ENCODE measurements at regions not wholly inside any gene's neighbourhood (a gene's known extent, or its start where the extent isn't known, plus 50 kb on each side); places are given as distances from the start of the nearest gene placed in this dataset.

DNA sequence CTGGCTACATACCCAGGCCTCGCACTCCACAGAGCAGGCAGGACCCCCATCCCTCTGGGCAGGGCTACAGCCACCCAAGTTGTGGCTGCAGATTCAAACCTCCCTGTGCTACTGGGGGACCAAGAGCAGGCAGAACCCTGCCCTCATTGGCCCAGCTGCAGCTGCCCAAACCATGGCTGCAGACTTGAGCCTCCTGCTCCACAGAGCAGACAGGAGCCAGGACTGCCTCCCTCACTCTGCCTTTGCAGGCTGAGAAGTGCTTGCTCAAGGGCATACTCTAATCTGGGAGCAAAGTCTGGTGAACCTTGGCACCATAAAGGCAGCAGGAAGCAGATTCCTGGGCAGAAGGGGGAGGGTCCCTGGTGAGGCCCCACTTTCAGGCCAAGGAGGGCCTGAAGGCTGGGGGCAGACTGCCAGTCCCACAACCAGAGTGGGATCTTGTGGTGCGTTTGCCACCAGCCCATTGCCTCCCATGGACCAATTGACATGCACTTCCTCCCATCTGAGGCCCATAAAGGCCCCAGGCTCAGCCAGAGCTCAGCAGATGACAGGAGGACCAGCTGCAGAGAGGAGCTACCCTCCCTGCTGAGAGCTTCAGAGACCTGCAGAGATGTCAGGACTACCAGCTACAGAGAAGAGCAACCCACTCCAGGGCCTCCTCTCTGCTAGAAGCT lies 64.2 kb upstream of the EPHA6 start:
- WGBS, 2 donors, result 33% methylated on average over 1 of the region's 2 CpGs; no CpG with 5 or more reads in 1 of the 2 donors

DNA sequence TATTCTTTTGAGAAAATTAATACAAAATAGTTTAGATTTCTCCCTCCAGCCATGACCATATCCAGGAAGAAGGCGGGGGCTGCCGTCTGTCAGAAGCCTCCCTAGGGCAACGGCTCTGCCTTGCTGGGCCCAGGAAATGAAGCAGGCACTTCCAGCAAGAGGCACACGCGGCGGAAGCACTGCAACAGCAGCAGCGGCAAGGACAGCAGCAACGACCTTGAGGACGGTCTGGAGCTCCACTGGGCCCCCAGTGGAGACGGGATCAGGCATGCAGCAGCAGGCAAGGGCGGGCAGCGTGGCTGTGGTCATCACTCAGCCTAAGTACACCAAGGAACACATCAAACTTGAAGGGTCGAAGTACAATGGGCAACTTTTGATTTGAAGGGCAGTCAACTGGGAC lies 61.3 kb upstream of the EPHA6 start:
- Histone ChIP-seq H3K36me3 (no peaks in the 10 kb centered on the region), H3K4me1 (no peaks in the 10 kb centered on the region), H3K9me3 (peaks cover 0 to 9% (median 1%) of the 10 kb centered on the region in 4 donors), H3K27me3 (no peaks in the 10 kb centered on the region), H3K27ac (no peak overlapping the region), H3K4me3 (no peak overlapping the region)
- ATAC-seq (ENCODE audit: low FRiP score in 2 of 2) (no peak), DNase-seq (peak in 1 of 2 donors; percentile 39)
- 83 to 86% methylated on average over 11 to 13 of the region's 13 CpGs for WGBS, 2 donors
- no peak for TF ChIP-seq POLR2A (IDR thresholded peaks at IDR 0.05)
- TF ChIP-seq, protein P1, sequence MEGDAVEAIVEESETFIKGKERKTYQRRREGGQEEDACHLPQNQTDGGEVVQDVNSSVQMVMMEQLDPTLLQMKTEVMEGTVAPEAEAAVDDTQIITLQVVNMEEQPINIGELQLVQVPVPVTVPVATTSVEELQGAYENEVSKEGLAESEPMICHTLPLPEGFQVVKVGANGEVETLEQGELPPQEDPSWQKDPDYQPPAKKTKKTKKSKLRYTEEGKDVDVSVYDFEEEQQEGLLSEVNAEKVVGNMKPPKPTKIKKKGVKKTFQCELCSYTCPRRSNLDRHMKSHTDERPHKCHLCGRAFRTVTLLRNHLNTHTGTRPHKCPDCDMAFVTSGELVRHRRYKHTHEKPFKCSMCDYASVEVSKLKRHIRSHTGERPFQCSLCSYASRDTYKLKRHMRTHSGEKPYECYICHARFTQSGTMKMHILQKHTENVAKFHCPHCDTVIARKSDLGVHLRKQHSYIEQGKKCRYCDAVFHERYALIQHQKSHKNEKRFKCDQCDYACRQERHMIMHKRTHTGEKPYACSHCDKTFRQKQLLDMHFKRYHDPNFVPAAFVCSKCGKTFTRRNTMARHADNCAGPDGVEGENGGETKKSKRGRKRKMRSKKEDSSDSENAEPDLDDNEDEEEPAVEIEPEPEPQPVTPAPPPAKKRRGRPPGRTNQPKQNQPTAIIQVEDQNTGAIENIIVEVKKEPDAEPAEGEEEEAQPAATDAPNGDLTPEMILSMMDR (IDR thresholded peaks at IDR 0.05), result no peak
- no peak for TF ChIP-seq EP300 (IDR thresholded peaks at IDR 0.05)
- no peak for TF ChIP-seq POLR2AphosphoS5 (IDR thresholded peaks at IDR 0.05)

More for the DNA sequence above, 64.2 kb upstream of the EPHA6 start:
- H3K27ac ChIP-seq, result no peak overlapping the region
- TF ChIP-seq POLR2AphosphoS5 (IDR thresholded peaks at IDR 0.05) (no peak), EP300 (IDR thresholded peaks at IDR 0.05) (no peak), POLR2A (IDR thresholded peaks at IDR 0.05) (no peak)
- H3K36me3 ChIP-seq, result no peaks in the 10 kb centered on the region
- H3K9me3 ChIP-seq, result peaks cover 0 to 9% (median 1%) of the 10 kb centered on the region in 4 donors
- H3K4me1 ChIP-seq, result no peaks in the 10 kb centered on the region
- H3K4me3 ChIP-seq, result no peak overlapping the region
- ATAC-seq (ENCODE audit: low FRiP score in 2 of 2) (peak in 1 of 2 donors; percentile 8), DNase-seq (peak in 1 of 2 donors; percentile 20)
- H3K27me3 ChIP-seq, result no peaks in the 10 kb centered on the region

DNA sequence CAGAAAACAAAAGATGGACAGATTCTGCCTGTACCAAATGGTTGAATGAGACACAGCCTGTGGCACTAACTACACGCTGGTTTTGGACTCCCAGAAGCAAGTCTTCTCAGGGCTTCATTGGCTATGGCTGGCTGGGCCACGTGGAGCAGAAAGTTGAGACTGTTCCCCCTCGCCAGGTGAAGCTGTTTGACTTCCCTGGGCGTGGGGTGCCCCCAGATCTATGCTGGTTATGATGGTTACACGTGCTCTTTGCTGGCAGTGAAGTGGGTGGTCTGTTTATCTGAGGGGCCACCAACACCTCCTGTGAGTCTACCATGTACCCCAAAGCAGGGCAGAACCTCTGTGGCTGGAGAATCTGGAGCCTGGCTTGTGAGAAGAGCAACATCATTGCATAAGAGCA lies 60.3 kb upstream of the EPHA6 start:
- Histone ChIP-seq H3K36me3 (no peaks in the 10 kb centered on the region), H3K4me1 (no peaks in the 10 kb centered on the region), H3K4me3 (no peak overlapping the region), H3K27ac (no peak overlapping the region), H3K9me3 (peaks cover 0 to 9% (median 1%) of the 10 kb centered on the region in 4 donors), H3K27me3 (no peaks in the 10 kb centered on the region)
- TF ChIP-seq EP300 (IDR thresholded peaks at IDR 0.05), result no peak
- TF ChIP-seq POLR2AphosphoS5 (IDR thresholded peaks at IDR 0.05), result no peak
- no peak for TF ChIP-seq POLR2A (IDR thresholded peaks at IDR 0.05)
- TF ChIP-seq, protein P1 (IDR thresholded peaks at IDR 0.05), result no peak
- WGBS, 2 donors, result 84 to 95% methylated on average over 2 to 5 of the region's 5 CpGs
- no peak for DNase-seq
- ATAC-seq (ENCODE audit: low FRiP score in 2 of 2), result no peak

DNA sequence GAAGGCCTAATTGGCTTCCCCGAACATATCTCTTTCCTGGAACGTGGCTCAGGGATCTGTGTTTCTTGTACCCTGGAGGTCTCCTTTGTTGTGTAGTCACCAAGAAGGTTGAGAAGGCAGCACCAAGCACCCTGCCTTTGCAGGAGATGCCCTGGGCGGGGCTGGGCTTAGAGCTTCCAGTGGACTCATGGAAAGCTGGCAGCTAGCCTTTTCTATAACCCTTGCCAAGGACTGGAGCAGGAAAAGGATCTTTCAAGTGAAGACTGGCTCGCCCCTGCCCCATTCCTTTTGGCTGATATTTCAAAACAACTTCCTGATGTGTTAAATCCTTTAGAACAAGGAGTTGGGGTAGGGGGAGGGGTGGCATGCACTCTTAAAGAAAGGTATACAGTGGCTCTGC lies 58.9 kb upstream of the EPHA6 start:
- DNase-seq, result no peak
- no peak overlapping the region for H3K4me3 ChIP-seq
- peaks cover 0 to 2% (median 0%) of the 10 kb centered on the region in 4 donors for H3K9me3 ChIP-seq
- 59 to 65% methylated on average over 4 of the region's 4 CpGs for WGBS, 2 donors
- ATAC-seq (ENCODE audit: low FRiP score in 2 of 2), result no peak
- no peak for TF ChIP-seq POLR2A (IDR thresholded peaks at IDR 0.05)
- H3K27me3 ChIP-seq, result no peaks in the 10 kb centered on the region
- H3K4me1 ChIP-seq, result no peaks in the 10 kb centered on the region
- H3K36me3 ChIP-seq, result no peaks in the 10 kb centered on the region
- H3K27ac ChIP-seq, result no peak overlapping the region

DNA sequence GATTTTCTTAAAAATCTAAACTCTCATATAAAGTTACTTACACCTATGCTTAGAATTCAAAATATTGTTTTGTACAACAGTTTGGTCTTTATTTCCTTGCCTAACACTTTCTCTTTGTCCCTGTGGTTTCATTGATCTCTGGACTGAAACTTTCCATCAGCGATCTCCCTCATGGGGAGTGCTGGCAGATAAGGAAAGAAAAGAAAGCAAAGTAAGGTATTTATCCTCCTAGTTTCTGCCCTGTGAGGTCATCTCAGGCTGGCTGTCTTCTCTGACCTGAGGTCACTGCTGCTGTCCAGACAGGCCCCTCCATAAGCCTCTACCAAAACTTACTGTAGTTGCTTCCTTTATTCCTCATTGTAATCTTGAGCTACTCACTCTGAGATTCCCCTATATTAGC lies 57.9 kb upstream of the EPHA6 start:
- H3K27me3 ChIP-seq, result no peaks in the 10 kb centered on the region
- H3K4me3 ChIP-seq, result no peak overlapping the region
- H3K27ac ChIP-seq, result no peak overlapping the region
- H3K4me1 ChIP-seq, result no peaks in the 10 kb centered on the region
- H3K36me3 ChIP-seq, result no peaks in the 10 kb centered on the region
- no peak for ATAC-seq (ENCODE audit: low FRiP score in 2 of 2)
- 57 to 71% methylated on average over 1 of the region's 1 CpG for WGBS, 2 donors
- no peak for DNase-seq
- H3K9me3 ChIP-seq, result no peaks in the 10 kb centered on the region
- TF ChIP-seq POLR2AphosphoS5 (IDR thresholded peaks at IDR 0.05), result no peak
- no peak for TF ChIP-seq POLR2A (IDR thresholded peaks at IDR 0.05)
- no peak for TF ChIP-seq EP300 (IDR thresholded peaks at IDR 0.05)
- TF ChIP-seq, protein P1 (IDR thresholded peaks at IDR 0.05), result no peak

DNA sequence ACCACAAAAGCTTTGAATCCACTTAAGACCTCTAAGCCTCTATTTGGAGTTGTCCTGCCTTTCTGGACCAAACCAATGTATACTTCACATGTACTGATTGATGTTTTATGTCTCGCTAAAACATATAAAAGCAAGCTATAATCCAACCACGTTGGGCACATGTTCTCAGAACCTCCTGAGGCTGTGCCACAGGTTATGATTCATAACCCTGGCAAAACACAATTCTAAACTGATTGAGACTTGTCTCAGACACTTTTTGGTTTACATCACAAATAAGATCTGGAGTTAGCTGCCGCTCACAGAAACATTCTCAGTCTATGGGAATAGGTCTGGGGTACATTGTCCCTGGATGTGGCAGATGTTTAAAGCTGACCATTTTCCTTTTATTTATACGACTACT lies 53.4 kb upstream of the EPHA6 start:
- Histone ChIP-seq H3K9me3 (no peaks in the 10 kb centered on the region), H3K4me3 (no peak overlapping the region), H3K27ac (no peak overlapping the region), H3K27me3 (no peaks in the 10 kb centered on the region), H3K36me3 (no peaks in the 10 kb centered on the region), H3K4me1 (no peaks in the 10 kb centered on the region)
- WGBS, 2 donors, result 79 to 82% methylated on average over 4 of the region's 4 CpGs
- no peak for DNase-seq
- ATAC-seq (ENCODE audit: low FRiP score in 2 of 2), result no peak
- TF ChIP-seq, protein P1 (IDR thresholded peaks at IDR 0.05), result no peak
- TF ChIP-seq POLR2AphosphoS5 (IDR thresholded peaks at IDR 0.05), result no peak
- no peak for TF ChIP-seq POLR2A (IDR thresholded peaks at IDR 0.05)
- TF ChIP-seq EP300 (IDR thresholded peaks at IDR 0.05), result no peak

Data from upper lobe of left lung (tissue), 6 donors.